NB4 (cell line): ENCODE measurements at regions not wholly inside any gene's neighbourhood (a gene's known extent, or its start where the extent isn't known, plus 50 kb on each side); places are given as distances from the start of the nearest gene placed in this dataset.

Experiments used
- MYC ChIP-seq: IDR thresholded peaks from 2 replicates; pipeline ENCODE4 v1.6.1; 2011; ENCODE audit warnings: low read depth, low read length
- POLR2A ChIP-seq: IDR thresholded peaks from 2 replicates; pipeline ENCODE4 v1.6.1; 2011; ENCODE audit warnings: mild to moderate bottlenecking; ENCODE audit not compliant: insufficient read length; ENCODE audit errors: extremely low read depth
- TF ChIP-seq, protein P1 (sequence below): IDR thresholded peaks from one replicate; pipeline ENCODE4 v1.5.1; 2012; ENCODE audit warnings: low read depth, low read length

DNA sequence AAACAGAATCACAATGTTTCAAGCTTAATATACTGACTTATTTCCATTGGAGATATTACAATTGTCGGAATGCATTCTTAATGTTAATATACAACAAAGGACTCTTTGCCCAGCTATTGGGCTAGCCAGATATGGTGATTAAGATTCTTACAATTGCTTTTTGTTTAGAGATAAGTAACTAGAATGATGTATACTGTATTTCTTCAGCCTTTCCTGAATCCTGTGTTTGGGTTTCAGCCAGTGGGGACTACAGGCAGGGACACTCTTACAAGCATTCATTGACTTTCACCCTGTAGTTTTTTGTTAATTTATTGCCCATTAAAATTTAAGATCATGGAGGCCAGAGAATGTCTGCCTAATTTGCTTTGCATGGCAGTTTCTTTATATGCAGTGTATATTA lies 254.1 kb upstream of the TMEFF2 start:
- TF ChIP-seq, protein P1, sequence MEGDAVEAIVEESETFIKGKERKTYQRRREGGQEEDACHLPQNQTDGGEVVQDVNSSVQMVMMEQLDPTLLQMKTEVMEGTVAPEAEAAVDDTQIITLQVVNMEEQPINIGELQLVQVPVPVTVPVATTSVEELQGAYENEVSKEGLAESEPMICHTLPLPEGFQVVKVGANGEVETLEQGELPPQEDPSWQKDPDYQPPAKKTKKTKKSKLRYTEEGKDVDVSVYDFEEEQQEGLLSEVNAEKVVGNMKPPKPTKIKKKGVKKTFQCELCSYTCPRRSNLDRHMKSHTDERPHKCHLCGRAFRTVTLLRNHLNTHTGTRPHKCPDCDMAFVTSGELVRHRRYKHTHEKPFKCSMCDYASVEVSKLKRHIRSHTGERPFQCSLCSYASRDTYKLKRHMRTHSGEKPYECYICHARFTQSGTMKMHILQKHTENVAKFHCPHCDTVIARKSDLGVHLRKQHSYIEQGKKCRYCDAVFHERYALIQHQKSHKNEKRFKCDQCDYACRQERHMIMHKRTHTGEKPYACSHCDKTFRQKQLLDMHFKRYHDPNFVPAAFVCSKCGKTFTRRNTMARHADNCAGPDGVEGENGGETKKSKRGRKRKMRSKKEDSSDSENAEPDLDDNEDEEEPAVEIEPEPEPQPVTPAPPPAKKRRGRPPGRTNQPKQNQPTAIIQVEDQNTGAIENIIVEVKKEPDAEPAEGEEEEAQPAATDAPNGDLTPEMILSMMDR: no peak
- TF ChIP-seq POLR2A (no peak), MYC (no peak)
